ENCODE measurements at regions not wholly inside any gene's neighbourhood (a gene's known extent, or its start where the extent isn't known, plus 50 kb on each side); places are given as distances from the start of the nearest gene placed in this dataset.

DNA sequence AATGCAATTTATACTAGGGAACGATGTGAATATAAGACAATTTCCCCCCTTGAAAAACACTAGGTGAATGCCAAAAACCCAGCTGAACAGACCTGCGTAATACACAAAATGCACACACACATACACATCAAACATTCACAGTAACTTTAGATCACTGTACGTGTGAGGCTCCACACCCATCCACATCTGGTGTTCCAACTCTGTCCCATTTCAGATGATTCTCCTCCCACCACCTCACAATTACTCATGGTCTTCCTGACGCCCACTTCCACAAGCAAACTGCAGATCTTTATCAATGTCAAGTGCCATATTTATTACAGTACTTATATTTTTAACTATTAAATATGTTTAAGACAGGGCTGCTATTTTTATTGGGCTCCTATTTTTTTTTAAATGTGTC lies 57.8 kb upstream of the TENM4 start:
- TF ChIP-seq, protein P1, sequence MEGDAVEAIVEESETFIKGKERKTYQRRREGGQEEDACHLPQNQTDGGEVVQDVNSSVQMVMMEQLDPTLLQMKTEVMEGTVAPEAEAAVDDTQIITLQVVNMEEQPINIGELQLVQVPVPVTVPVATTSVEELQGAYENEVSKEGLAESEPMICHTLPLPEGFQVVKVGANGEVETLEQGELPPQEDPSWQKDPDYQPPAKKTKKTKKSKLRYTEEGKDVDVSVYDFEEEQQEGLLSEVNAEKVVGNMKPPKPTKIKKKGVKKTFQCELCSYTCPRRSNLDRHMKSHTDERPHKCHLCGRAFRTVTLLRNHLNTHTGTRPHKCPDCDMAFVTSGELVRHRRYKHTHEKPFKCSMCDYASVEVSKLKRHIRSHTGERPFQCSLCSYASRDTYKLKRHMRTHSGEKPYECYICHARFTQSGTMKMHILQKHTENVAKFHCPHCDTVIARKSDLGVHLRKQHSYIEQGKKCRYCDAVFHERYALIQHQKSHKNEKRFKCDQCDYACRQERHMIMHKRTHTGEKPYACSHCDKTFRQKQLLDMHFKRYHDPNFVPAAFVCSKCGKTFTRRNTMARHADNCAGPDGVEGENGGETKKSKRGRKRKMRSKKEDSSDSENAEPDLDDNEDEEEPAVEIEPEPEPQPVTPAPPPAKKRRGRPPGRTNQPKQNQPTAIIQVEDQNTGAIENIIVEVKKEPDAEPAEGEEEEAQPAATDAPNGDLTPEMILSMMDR (IDR thresholded peaks at IDR 0.05), result no peak
- TF ChIP-seq POLR2AphosphoS5 (IDR thresholded peaks at IDR 0.05) (no peak), EP300 (IDR thresholded peaks at IDR 0.05) (no peak)
